CD1c-positive myeloid dendritic cell (primary cell): ENCODE measurements at regions not wholly inside any gene's neighbourhood (a gene's known extent, or its start where the extent isn't known, plus 50 kb on each side); places are given as distances from the start of the nearest gene placed in this dataset.
"Not testable (repeated sequence)": the region's sequence is repeated elsewhere in the genome, so short reads cannot be mapped to it uniquely, and the experiment has no call there.

Experiments
- DNase-seq: peaks from one replicate; pipeline ENCODE4 v3.0.0-alpha.2; 2016; ENCODE audit errors: extremely low spot score

DNA sequence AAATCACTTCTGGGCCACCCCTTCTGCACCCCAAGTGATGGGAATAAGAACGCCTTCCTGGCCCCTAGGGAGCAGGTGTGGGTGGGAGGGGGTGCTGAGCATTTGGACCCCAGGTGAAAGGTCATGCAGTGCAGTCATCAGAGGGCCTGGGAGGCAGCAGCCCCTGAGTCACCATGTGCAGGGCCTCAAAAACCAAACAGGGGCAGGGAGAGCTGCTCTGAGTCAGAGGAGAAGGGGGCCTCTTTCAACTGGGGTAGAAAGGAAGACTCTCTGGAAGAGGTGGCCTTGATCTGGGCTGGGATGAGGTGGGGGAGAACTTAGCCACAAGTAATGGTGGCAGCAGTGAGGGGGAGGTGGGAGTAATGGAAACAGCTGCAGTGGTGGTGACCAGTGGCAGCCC is 164.3 kb downstream of the BUB3 start:
- DNase-seq: no peak

DNA sequence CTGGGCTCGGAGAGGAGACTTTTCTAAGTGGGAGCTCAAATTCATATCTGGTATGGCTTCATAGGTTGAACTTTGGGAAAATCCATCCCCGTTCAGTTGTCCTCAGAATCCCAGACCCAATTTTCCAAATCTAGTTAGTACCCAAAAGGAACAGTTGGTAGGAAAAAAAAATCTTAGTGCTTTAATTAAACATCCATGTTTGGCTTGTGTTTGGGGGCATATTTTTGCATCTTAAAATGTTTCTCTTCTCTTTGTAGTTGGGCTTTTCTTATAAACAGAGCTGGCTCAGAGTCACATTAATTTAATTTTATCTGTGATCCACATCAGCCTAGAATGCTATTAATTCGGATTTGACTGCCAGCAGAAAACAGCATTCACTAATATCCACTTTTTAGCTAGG is 165.9 kb downstream of the BUB3 start:
- no peak for DNase-seq

DNA sequence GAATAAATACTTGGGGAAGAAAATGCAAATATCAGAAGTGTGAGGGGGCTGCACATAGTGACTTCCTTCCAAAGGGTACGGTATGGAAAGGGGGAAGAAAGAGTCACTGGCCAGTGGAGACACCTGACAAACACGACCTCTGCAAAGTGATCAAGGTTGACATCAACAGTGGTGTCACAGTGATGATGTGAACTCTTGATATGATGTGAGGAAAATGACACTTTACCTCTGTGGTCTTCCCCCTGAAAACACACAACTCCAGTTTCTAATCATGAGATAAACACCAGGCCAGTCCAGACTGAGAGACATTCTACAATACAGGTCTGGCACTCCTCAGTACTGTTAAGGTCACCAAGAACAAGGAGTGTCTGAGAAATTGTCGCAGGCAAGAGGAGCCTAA is 169.7 kb downstream of the BUB3 start:
- DNase-seq: no peak

DNA sequence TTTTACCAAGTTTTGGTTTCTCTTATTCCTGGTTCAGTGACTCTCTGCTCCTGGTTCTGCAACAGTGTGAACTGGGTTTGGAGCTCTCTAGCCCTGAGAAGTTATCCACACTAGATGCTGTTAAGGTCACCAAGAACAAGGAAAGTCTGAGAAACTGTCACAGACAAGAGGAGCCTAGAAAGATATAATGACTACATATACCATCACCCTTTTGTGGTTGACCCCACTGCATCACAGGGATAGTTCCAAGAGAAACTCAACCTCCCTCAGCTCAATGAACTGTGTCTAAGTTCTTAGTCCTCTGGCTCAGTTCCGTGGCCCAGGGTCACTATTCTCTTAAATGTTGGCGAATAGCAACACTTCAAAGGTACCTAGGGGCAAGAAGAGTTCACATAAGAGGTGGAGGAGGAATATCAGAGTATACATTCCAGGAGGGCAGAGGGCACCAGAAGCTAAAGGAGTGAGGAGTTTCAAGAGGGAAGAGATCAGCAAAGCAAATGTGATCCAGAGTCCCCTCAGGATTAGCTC is 171.5 kb downstream of the BUB3 start:
- no peak for DNase-seq

DNA sequence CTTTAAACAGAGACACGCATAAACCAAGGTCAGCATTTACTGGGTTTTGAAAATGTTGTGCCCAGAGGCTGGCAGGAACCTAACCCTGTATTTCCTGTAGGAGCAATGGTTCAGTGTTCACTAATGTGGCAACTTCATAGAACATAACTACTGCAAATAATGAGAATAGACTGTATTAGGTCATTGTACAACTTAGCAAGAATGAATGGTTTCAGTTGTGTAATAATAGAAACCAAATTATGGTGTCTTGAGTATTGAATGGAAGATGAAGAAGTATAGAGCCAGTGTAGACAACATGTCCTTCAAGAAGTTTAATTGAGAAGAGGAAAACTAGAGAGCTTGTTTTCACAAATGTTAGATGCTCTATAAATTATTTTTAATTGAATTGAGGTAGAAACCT is 172.5 kb downstream of the BUB3 start:
- DNase-seq: no peak

DNA sequence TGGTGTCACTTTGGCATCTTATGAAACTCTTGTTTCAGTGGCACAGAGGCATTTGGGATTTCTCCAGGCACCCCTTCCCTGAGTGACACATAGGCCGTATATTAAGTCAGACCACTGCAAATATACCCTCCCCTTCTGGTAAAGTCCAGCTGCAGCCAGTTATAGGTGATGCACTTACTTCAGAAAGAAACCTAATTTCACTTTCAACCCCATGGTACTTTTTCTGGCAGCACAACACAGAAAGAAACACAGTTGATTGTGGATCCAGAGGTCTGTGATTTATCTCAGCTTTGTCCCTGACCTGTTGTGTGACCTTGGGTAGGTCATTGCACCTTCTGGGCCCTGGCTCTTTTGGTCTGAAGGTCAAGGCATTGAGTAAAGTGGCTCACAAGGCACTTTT is 173.2 kb downstream of the BUB3 start:
- DNase-seq: no peak

DNA sequence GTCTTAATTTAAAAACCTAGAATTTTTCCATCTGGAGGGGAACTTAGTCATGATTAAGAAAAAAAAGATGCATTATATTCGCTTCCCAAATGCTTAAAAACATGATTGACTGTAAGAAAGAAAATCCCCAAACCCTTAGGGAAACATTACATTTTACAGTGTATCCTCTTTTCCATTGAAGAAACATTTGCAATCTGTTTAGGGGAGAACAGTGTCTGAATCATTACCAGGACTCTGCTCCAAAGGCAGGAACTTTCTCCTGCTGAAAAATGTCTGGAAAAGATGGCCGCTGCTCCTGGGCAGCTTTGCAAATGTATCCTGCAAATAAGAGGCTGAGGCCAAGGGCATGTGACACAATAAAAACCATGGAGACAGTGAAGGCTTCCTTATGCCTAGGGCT is 173.7 kb downstream of the BUB3 start:
- DNase-seq: no peak

DNA sequence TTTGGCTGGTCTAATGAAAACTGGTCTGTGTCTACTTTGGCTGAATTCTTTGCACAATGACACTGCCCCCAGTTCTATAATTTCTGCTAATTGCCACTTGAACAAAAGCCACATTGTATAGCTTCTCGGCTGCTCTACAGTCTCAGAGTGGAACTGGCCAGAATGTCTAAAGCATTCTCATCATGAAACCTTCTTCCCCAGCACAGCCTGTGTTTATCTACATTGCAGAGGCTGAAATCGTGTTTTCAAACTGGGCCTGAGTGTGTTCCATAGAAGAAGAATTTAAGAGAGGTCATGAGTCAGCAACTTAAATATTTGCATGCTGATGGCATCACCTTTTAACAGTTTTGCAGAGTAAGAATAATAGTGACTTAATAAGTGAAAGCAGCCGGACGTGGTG is 177.2 kb downstream of the BUB3 start:
- DNase-seq: no peak

DNA sequence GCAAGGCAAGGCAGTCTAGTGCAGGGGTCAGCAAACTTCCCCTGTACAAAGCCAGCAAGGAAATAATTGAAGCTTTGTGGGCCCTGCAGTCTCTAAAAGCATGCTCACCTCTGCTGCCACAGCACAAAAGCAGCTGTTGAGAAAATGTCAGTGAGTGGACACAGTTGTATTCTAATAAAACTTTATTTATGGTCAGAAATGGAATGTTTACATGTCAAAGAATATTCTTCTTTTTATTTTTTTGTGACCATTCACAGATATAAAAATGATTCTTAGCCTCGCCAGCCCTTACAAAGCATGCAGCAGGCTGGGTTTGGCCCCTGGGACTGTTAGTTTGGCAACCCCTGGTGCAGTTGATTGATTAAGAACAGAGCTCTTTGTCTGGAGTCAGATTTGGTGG is 192.4 kb downstream of the BUB3 start:
- DNase-seq: no peak

DNA sequence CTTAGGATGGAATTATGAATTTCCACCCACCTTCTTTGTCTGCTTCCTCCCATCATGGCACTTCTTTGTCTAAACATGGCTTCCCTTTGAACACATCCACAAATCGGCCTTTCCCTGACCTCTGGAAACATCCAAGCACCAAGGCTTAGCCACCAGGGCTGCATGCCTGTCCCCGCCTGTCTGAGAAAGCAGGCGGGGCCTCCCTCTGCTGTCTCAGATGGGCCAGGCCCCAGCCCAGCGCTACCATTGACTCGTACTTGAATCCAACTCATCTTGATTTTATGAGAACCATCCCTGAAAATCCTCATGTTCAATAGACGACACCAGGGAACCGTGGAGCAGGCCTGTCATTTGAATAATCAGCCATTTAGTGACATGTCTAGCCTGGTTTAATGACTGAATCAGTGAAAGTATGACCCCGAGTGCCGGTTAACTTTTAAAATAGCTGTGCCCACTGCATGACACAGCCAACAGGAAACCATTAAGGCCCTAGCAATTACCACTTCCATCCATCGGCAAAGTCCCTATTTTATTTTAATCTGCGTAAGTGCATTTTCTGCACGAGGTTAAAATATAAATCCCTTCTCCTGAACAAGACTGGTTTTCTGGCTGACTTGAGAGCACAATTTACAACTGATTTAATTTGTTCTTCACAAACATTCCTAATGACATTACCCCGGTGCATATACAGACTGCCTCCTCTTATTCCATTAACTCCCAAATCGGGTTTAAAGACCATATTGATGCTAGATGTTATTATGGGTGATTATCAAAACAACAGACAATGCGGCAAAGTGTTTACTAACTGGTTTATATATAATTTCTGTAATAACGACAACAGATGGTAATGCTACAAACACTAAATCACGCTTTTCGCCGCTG is 194.7 kb downstream of the BUB3 start:
- DNase-seq: no peak

DNA sequence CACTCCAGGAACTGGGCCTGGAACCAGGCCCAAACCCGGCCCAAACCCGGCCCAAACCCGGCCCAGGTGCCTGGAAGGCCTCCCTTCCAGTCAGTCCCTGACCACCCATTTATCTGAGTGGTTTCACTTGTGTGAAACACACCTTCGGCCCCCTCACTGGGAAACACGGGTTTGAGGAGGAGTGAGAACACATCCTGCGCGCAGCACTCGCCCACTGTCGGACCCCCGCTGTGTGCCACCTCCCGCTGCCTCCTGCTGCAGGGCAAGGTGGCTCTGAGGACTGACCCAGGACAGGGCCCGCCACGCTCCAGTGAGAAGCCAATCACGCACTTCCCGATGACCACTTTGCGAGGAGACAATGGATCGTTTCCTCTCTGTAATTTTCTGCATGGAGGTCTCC is 197.5 kb downstream of the BUB3 start:
- no peak for DNase-seq

DNA sequence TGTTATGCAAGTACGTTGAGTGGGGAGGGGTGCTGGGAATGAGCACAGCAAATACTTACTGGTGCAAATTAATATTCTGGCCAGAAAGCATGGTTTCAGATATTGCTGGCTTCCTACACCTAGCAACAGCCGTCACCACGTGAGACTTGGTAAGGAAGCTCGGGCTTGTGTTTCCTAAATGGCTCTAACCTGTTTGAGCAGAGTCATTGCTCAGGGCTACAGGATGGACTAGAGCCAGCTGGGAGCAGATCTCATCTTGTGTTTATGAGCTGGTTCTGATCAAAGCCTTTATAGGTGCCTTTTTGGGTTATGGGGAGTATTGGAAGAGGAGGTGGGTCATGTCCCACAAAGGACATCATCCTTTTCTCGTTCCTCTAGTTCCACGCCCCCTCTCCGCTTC is 200.3 kb downstream of the BUB3 start:
- no peak for DNase-seq

DNA sequence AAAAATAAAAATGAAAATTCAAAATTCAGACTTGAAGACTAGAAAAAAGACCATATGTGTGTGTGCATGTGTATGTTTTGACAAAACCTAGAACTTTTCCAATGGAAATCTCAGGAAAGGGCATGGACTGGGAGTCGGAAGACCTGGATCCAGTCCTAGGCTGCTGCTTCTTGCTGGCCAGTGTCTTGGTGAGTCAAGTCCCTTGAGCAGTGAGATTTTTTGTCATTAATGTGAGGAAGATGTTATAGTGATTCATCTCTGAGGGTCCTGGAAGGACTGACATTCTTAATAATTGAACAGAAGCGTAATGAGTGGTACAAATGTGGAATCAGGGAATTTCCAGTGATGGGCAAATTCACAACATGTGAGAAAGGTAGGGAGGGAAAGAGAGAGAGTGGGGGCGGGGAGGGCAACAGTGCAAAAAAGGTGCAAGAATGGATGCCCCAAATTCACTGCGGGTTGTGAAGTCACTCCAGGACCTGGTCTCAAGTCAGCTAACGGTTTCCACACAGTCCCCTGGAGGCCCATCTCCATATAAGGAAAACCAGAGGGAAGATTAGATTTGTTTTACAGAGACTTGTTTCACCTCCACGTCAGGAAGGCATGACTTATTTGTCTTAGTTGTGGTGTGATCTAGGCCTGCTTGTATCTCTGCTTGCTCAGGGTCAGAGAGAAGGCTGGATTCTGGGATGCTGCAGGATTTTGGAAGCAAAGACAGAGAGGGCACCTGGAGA is 201.7 kb downstream of the BUB3 start:
- DNase-seq: no peak

DNA sequence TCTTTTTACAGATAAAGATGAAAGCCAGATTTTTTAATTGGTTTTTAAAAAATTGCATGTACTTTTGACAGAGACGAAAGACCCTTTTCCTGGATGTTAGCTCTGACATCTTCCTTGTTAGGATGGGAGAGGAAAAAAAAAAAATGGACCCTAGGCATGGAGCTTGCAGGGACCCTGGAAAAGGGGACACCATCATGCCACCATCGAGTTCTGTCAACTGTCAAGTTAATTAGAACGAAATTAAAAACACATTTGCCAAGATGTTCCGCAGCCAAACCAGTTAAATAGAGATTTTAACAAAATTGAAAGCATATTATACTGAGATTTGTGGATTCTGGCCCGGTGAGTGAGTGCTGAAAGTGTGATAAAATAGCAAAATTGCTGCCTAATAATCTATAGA is 202.6 kb downstream of the BUB3 start:
- no peak for DNase-seq

DNA sequence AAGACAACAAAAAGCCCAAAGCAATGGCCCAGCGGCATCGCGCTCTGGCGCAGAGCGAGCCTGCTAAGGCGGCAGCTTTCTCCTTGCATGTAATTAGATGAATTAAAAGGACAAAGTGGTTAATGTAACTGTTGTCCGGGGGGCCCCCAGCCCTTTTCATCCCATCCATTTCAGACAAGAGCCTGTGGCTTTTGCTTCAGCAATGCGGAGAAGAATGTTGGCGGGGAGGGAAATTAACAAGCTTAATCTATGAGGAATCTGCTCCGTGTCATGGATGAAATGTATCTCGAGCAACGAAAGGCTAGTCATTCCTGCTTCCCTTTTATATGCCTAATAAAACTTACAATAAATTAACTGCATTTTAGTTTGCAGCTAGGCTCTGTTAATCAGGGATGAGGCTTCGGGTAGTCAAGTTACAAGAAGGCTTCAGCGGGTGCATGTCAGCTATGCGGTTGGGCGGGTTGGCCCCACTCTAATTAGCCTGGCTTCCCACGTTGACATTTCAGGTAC is 203.3 kb downstream of the BUB3 start:
- no peak for DNase-seq

DNA sequence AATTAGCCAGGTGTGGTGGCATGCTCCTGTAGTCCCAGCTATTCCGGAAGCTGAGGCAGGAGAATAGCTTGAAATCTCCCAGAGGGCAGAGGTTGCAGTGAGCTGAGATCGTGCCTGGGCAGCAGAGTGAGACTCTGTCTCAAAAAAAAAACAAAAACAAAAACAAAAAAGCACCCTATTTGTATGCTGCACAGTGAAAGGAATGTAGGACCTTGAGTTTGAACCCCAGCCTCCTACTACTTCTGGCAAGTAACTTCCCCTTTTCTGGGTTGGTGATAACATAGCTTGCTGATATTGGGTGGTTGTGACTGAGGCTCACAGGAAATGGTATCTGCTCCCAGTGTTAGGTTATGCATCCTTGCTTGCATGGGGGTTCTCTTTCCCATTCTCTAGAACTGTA is 205.3 kb downstream of the BUB3 start:
- DNase-seq: no peak

DNA sequence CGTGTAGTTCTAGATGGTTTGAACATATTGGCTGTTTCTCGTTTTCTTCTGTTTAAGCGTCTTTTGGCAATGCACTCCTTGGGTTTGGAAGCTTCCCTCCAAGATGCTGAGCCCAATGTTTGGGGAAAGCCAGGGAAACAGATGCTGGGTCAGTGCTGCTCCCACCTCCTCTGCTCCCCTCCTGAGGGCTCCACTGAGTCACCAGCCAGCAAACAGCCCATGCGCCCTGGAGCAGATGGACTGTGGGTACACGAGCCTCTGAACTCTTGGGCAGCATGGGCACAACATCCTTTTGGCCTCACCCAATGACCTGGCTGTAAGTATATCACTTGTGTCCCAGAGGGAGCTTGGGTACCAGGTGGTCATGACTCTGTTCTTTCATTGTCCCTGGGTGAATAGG is 207.6 kb downstream of the BUB3 start:
- no peak for DNase-seq

DNA sequence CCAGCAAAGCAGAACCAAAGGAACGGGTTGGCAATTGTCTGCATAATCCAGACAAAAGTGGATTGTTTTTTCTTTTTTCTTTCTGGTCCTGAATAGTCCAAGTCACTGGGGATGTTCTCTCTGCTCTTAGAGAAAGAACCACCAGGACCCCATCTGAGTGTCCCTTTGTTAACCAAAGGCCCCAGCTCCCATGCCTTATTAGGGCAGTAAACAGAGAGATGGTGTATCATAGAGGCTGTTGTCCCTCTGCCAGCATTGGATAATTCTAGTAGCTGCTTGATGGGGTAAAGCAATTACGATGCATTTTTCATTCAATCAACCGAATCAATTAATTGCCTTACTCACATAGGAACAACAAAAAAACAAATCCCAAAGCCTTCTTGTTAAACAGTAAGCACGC is 213.0 kb downstream of the BUB3 start:
- DNase-seq: no peak

DNA sequence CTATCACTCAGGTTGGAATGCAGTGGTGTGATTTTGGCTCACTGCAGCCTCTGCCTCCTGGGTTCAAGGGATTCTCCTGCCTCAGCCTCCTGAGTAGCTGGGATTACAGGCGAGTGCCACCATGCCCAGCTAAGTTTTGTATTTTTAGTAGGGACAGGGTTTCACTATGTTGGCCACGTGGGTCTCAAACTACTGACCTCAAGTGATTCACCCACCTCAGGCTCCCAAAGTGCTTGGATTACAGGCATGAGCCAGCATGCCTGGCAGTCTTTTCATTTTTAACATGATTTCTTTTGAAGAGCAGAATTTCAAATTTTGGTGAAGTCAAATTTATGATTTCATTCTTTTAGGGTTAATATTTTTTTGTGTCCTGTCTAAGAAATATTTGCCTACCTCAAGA is 217.4 kb downstream of the BUB3 start:
- not testable (repeated sequence) for DNase-seq

DNA sequence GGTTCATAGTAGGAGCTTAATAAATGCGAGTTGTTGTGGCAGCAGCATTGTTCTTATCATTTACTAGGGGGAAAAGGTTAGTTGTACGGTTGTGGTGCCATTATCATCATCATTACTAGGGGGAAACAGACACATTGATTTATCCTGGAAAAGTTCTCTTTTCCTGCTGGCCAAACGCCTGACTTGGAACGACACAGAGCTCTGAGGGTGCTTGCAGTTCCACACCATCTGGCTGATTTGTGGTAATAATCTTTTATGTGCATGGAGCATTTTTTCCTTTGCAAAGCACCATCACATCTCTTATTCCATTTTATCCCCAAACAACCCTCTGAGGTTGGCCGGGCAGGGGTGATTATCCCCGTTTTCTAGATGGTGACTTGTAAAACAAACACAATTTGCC is 219.4 kb downstream of the BUB3 start:
- no peak for DNase-seq

DNA sequence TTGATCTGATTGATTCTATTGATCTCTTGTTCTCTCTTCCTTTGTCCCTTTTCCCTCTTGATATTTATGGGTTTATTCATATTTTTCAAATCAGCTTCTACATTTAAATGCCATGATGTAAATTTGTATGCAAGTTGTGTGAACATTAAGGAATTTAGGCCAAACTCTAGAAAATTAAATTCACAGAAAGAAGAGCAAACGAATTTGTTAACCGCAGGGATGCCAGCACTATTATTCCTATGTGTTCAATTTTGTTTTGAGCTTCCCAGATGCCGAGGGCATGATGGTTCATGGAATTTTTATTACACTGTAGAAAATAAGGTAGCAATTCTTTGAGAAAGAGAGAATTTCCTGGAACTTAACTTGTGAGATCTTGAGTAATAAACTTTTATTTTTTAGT is 220.9 kb downstream of the BUB3 start:
- DNase-seq: no peak

DNA sequence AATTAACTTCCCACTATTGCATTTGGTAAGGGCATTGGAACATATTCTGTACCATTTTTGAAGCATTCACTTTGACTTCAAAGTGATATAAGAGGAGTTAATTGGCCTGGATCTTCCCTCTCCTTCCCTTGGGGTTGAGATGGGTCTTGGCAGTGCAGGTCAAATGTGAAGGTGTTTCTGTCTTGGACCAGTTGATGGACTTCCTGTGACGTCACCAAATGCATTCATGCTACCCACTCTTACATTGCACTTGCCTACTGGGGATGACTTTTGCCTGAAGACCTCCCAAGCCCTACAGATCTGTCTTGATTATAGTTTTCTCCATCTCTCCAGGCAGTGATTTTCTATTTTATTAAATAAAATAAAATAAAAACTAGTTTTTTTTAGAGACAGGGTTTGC is 221.5 kb downstream of the BUB3 start:
- DNase-seq: no peak

DNA sequence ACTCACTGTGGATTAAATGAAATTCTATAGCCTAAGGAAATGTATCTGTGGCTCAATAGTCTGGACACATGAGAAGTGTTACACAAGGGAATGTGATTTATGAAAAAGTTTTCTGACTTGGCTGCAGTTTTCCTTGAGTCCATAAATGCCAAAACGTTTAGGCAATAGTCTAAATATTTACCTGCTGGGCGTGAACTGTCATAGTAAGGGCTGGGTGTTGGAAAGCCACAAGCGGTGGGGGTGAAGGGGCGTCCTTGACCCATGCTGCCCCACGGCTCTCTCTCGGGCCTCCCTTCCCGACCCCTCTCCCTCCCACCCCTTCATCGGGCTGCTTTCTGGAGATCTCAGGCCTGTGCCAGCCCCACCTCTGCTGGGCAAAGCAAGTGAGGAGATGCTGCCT is 223.7 kb downstream of the BUB3 start:
- DNase-seq: no peak
